Fibroblast of lung (primary cell): ENCODE measurements at regions not wholly inside any gene's neighbourhood (a gene's known extent, or its start where the extent isn't known, plus 50 kb on each side); places are given as distances from the start of the nearest gene placed in this dataset.

Experiments used
- EZH2 ChIP-seq: IDR thresholded peaks from 2 replicates; pipeline ENCODE4 v1.5.1; 2012; ENCODE audit warnings: low read length, control low read depth, mild to moderate bottlenecking; ENCODE audit errors: missing control alignments
- TF ChIP-seq, protein P1 (sequence below), 2 donors: IDR thresholded peaks in 1 of 2; conservative IDR thresholded peaks in 1 of 2; 1 replicate in 1 of 2; 2 replicates in 1 of 2; pipeline ENCODE4 v1.5.1; 2011 to 2012; ENCODE audit warnings: low read length in 2 of 2, control low read depth in 1 of 2, inconsistent platforms in 1 of 2, low read depth in 1 of 2, mild to moderate bottlenecking in 1 of 2

DNA sequence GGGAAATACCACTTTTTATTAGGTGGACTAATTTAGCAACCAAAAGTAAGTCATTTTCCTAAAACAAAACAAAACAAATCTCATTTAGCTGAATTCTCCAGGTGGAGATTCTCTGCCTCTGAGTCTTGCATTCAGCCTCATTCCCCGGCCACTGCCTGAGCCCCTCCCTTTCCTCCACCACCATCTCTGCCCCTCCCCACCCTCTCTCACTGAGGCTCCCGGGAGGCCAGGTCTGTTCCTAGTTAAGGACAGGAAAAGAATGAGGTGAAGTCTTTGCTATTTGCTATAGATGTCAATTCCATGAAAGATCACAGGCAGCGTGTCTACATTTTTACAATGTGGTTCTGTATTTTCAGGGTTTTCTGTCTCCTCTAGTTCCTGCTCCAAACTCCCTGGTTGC is 83.0 kb upstream of the SOX11 start:
- TF ChIP-seq EZH2 = no peak
- TF ChIP-seq, protein P1, sequence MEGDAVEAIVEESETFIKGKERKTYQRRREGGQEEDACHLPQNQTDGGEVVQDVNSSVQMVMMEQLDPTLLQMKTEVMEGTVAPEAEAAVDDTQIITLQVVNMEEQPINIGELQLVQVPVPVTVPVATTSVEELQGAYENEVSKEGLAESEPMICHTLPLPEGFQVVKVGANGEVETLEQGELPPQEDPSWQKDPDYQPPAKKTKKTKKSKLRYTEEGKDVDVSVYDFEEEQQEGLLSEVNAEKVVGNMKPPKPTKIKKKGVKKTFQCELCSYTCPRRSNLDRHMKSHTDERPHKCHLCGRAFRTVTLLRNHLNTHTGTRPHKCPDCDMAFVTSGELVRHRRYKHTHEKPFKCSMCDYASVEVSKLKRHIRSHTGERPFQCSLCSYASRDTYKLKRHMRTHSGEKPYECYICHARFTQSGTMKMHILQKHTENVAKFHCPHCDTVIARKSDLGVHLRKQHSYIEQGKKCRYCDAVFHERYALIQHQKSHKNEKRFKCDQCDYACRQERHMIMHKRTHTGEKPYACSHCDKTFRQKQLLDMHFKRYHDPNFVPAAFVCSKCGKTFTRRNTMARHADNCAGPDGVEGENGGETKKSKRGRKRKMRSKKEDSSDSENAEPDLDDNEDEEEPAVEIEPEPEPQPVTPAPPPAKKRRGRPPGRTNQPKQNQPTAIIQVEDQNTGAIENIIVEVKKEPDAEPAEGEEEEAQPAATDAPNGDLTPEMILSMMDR (conservative IDR thresholded peaks at IDR 0.05 in 1 of 2, IDR thresholded peaks at IDR 0.05 in 1 of 2; ENCODE audit: low read depth in 1 of 2, low read length in 2 of 2) = no peak
